Rectal smooth muscle tissue (tissue), 1 donor: ENCODE measurements at regions not wholly inside any gene's neighbourhood (a gene's known extent, or its start where the extent isn't known, plus 50 kb on each side); places are given as distances from the start of the nearest gene placed in this dataset.

Experiments
- H3K27ac ChIP-seq: one replicate; pipeline ENCODE4 v1.7.0; 2013; ENCODE audit warnings: low read depth, low read length, inconsistent platforms
- H3K27me3 ChIP-seq: one replicate; pipeline ENCODE4 v1.7.0; 2013; ENCODE audit warnings: low read length; ENCODE audit not compliant: control insufficient read depth, insufficient read depth
- H3K36me3 ChIP-seq: one replicate; pipeline ENCODE4 v1.7.0; 2013; ENCODE audit warnings: low read length; ENCODE audit not compliant: control insufficient read depth, insufficient read depth
- H3K4me1 ChIP-seq: one replicate; pipeline ENCODE4 v1.7.0; 2013; ENCODE audit warnings: low read length; ENCODE audit not compliant: control insufficient read depth, insufficient read depth
- H3K4me3 ChIP-seq: one replicate; pipeline ENCODE4 v1.7.0; 2013; ENCODE audit warnings: low read length
- H3K9ac ChIP-seq: one replicate; pipeline ENCODE4 v1.7.0; 2013; ENCODE audit warnings: low read length

GRCh38 chr1:39148942-39149341 is 55.6 kb upstream of the MACF1 start:
- Histone ChIP-seq H3K4me1 (peaks cover 32% of the 10 kb centered on the region), H3K27me3 (no peaks in the 10 kb centered on the region), H3K9ac (no peak overlapping the region), H3K27ac (no peak overlapping the region), H3K4me3 (no peak overlapping the region), H3K36me3 (no peaks in the 10 kb centered on the region)

GRCh38 chr1:39149509-39149908 is 55.0 kb upstream of the MACF1 start:
- H3K27me3 ChIP-seq, result no peaks in the 10 kb centered on the region
- no peak overlapping the region for H3K9ac ChIP-seq
- no peaks in the 10 kb centered on the region for H3K36me3 ChIP-seq
- peaks cover 36% of the 10 kb centered on the region for H3K4me1 ChIP-seq
- no peak overlapping the region for H3K4me3 ChIP-seq
- H3K27ac ChIP-seq, result no peak overlapping the region

- Histone ChIP-seq H3K27ac (no peak overlapping the region), H3K4me1 (peaks cover 33% of the 10 kb centered on the region)
Measured at GRCh38 chr1:39150779-39151178, 53.7 kb upstream of the MACF1 start.

GRCh38 chr1:39151267-39151666 is 53.2 kb upstream of the MACF1 start:
- Histone ChIP-seq H3K4me3 (no peak overlapping the region), H3K4me1 (peaks cover 32% of the 10 kb centered on the region), H3K27ac (no peak overlapping the region), H3K27me3 (no peaks in the 10 kb centered on the region), H3K9ac (no peak overlapping the region), H3K36me3 (no peaks in the 10 kb centered on the region)

More at GRCh38 chr1:39150779-39151178, 53.7 kb upstream of the MACF1 start:
- no peaks in the 10 kb centered on the region for H3K27me3 ChIP-seq
- H3K4me3 ChIP-seq, result no peak overlapping the region
- H3K9ac ChIP-seq, result no peak overlapping the region
- H3K36me3 ChIP-seq, result no peaks in the 10 kb centered on the region

- peaks cover 36% of the 10 kb centered on the region for H3K4me1 ChIP-seq
- peak overlapping the region; percentile 12 for H3K27ac ChIP-seq
- H3K4me3 ChIP-seq, result no peak overlapping the region
- H3K9ac ChIP-seq, result no peak overlapping the region
- no peaks in the 10 kb centered on the region for H3K27me3 ChIP-seq
- H3K36me3 ChIP-seq, result no peaks in the 10 kb centered on the region
Measured at GRCh38 chr1:39152923-39153322, 51.6 kb upstream of the MACF1 start.

GRCh38 chr1:39153684-39154083 is 50.8 kb upstream of the MACF1 start:
- H3K27ac ChIP-seq, result peak overlapping the region; percentile 71
- no peak overlapping the region for H3K9ac ChIP-seq
- no peak overlapping the region for H3K4me3 ChIP-seq
- H3K4me1 ChIP-seq, result peaks cover 42% of the 10 kb centered on the region
- H3K27me3 ChIP-seq, result no peaks in the 10 kb centered on the region
- no peaks in the 10 kb centered on the region for H3K36me3 ChIP-seq

- no peak overlapping the region for H3K9ac ChIP-seq
- peak overlapping the region; percentile 71 for H3K27ac ChIP-seq
- no peak overlapping the region for H3K4me3 ChIP-seq
- H3K27me3 ChIP-seq, result no peaks in the 10 kb centered on the region
- no peaks in the 10 kb centered on the region for H3K36me3 ChIP-seq
- peaks cover 44% of the 10 kb centered on the region for H3K4me1 ChIP-seq
Measured at GRCh38 chr1:39154553-39155421, 49.7 kb upstream of the MACF1 start.
